ENCODE measurements at regions not wholly inside any gene's neighbourhood (a gene's known extent, or its start where the extent isn't known, plus 50 kb on each side); places are given as distances from the start of the nearest gene placed in this dataset.

GRCh38 chr3:190747571-190747970 lies 114.9 kb downstream of the GMNC start:
- TF ChIP-seq CTCF (conservative IDR thresholded peaks at IDR 0.05): no peak
- H3K79me1 ChIP-seq (ENCODE audit: insufficient read depth, low read depth, low read length, poor library complexity, severe bottlenecking): no peaks in the 10 kb centered on the region

More at GRCh38 chr3:190747571-190747970, 114.9 kb downstream of the GMNC start:
- no peak overlapping the region for H3K18ac ChIP-seq (ENCODE audit: insufficient read length, low read depth, low read length)
- no peaks in the 10 kb centered on the region for H3K9me3 Mint-ChIP-seq
- H4K8ac ChIP-seq (replicated peaks; ENCODE audit: insufficient read length, low read depth, low read length): no peak overlapping the region
- no peak overlapping the region for H2BK20ac ChIP-seq (ENCODE audit: low read depth, low read length, poor library complexity, severe bottlenecking)
- no peak overlapping the region for H3K27ac ChIP-seq (ENCODE audit: insufficient read length, low read depth, low read length)
- no CpG with 5 or more reads among the region's 1 CpG for WGBS (ENCODE audit: extremely low coverage, insufficient read length, low lambda C conversion rate)
- no peaks in the 10 kb centered on the region for H3K79me2 ChIP-seq (ENCODE audit: insufficient read depth, low read length)
- H3K27ac Mint-ChIP-seq: no peak overlapping the region
- H2BK15ac ChIP-seq (ENCODE audit: low read depth, low read length): no peak overlapping the region
- H4K20me1 ChIP-seq (ENCODE audit: control insufficient read depth, insufficient read depth, insufficient read length): no peaks in the 10 kb centered on the region
- no peak overlapping the region for H2BK5ac ChIP-seq (ENCODE audit: insufficient read length, low read length)
- no peaks in the 10 kb centered on the region for H3K9me3 ChIP-seq (ENCODE audit: control insufficient read depth, low read depth, low read length)
- no peak overlapping the region for H4K5ac ChIP-seq (ENCODE audit: insufficient read length, low read depth, low read length)
- no peak overlapping the region for H3K56ac ChIP-seq (ENCODE audit: insufficient read length, low read depth, low read length)
- H2AK5ac ChIP-seq (ENCODE audit: insufficient read length, low read length): no peak overlapping the region
- no peaks in the 10 kb centered on the region for H3K27me3 Mint-ChIP-seq (ENCODE audit: low read depth)
- no peaks in the 10 kb centered on the region for H3K36me3 Mint-ChIP-seq (ENCODE audit: insufficient read depth in 1 of 3, low read depth in 3 of 3)
- H3K27me3 ChIP-seq (ENCODE audit: insufficient read depth, low read length): no peaks in the 10 kb centered on the region
- peaks cover 0 to 2% of the 10 kb centered on the region in 2 experiments; a peak in 1 of 4 replicates for H3K4me1 Mint-ChIP-seq
- H3K14ac ChIP-seq (ENCODE audit: insufficient read depth, low read length): no peak overlapping the region
- H2AFZ ChIP-seq (ENCODE audit: low read length): no peak overlapping the region
- no peak overlapping the region for H3K23ac ChIP-seq (ENCODE audit: insufficient read length, low read depth, low read length)
- no peak overlapping the region for H3K9ac ChIP-seq (ENCODE audit: extremely low read depth, insufficient read length, low read length)
- no peak for DNase-seq
- no peak overlapping the region for H2BK12ac ChIP-seq (ENCODE audit: insufficient read length, low read depth, low read length)
- no peak overlapping the region for H3K4me2 ChIP-seq (ENCODE audit: insufficient read depth, insufficient read length, low read length)
- H2BK120ac ChIP-seq (ENCODE audit: low read depth, low read length, poor library complexity, severe bottlenecking): no peak overlapping the region
- no peak overlapping the region for H4K91ac ChIP-seq (ENCODE audit: insufficient read length, low read depth, low read length)
- no peak overlapping the region for H3K4ac ChIP-seq (ENCODE audit: low read depth, low read length)
- H3T11ph ChIP-seq (ENCODE audit: low read length): no peak overlapping the region
- H3K4me3 Mint-ChIP-seq: no peak overlapping the region
- H3K4me1 ChIP-seq (ENCODE audit: insufficient read depth, low read length): no peaks in the 10 kb centered on the region
- no peaks in the 10 kb centered on the region for H3K23me2 ChIP-seq (ENCODE audit: insufficient read length, low read depth, low read length, poor library complexity, severe bottlenecking)
